Vagina (tissue), 2 donors: ENCODE measurements at regions not wholly inside any gene's neighbourhood (a gene's known extent, or its start where the extent isn't known, plus 50 kb on each side); places are given as distances from the start of the nearest gene placed in this dataset.
"Not testable (repeated sequence)": the region's sequence is repeated elsewhere in the genome, so short reads cannot be mapped to it uniquely, and the experiment has no call there.

Experiments used
- CTCF ChIP-seq, 3 experiments: fragments of 450-650 bp in 2 of 3; fragments of 200-600 bp in 1 of 3; sonication (generic) in 1 of 3; IDR thresholded peaks; one replicate each; pipeline ENCODE4 v1.5.1; 2017 to 2019; ENCODE audit warnings: antibody characterized with exemption in 3 of 3, mild to moderate bottlenecking in 2 of 3, moderate library complexity in 2 of 3
- POLR2A ChIP-seq, 2 donors: fragments of 450-650 bp; IDR thresholded peaks; one replicate each; pipeline ENCODE4 v1.6.1; 2017; ENCODE audit warnings: antibody characterized with exemption in 2 of 2, mild to moderate bottlenecking in 2 of 2, moderate library complexity in 2 of 2

DNA sequence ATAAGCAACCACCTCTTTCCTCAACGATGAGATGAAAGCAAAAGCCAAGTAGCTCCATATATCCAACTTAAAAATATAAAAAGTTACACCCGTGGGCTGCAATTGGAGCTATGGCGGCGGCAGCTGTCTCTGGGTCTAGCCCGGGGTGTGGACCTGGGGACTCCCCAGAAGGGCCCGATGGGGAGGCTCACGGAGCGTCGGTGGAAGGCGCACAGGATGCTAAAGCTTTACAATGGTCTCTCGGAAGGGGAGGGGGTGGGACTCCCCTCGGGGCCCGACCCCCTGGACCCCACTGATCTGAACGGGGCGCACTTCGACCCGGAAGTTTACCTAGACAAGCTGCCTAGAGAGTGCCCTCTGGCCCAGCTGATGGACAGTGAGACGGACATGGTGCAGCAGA, 118.7 kb upstream of the HMX1 start:
- TF ChIP-seq POLR2A, CTCF (IDR thresholded peaks at IDR 0.05): not testable (repeated sequence)
